MCF 10A (cell line): ENCODE measurements at regions not wholly inside any gene's neighbourhood (a gene's known extent, or its start where the extent isn't known, plus 50 kb on each side); places are given as distances from the start of the nearest gene placed in this dataset.

Source experiments
- BruUV-seq: library from RNA; stranded (reverse); fragments of 400-500 nt; replicated peaks from 2 replicates; lab custom pipeline; 2021; lab: Mats Ljungman, UMichigan
- CTCF ChIA-PET: fragments of 300-600 bp; sonication (Branson Sonifier 250); formaldehyde crosslinking; extraction: SDS; loops from one replicate; lab custom pipeline; 2021; ENCODE audit warnings: antibody characterized with exemption, inconsistent platforms; lab: Yijun Ruan, JAX
- POLR2A ChIA-PET: fragments of 300-600, 350-650 bp; sonication (Branson Sonifier 250); formaldehyde crosslinking; extraction: SDS; loops from one replicate; lab custom pipeline; 2020; ENCODE audit warnings: antibody characterized with exemption, inconsistent platforms; lab: Yijun Ruan, JAX
- DNase-seq: peaks from one replicate; pipeline ENCODE4 v3.0.0-alpha.2; 2018; ENCODE audit not compliant: unreplicated experiment
- H3K27ac Mint-ChIP-seq: one replicate; pipeline ENCODE4 v1.8.0; 2022; ENCODE audit warnings: mild to moderate bottlenecking, low read depth, mixed read lengths; ENCODE audit not compliant: unreplicated experiment
- H3K27me3 Mint-ChIP-seq: one replicate; pipeline ENCODE4 v1.8.0; 2022; ENCODE audit warnings: mixed read lengths; ENCODE audit not compliant: insufficient read depth, unreplicated experiment
- H3K36me3 Mint-ChIP-seq: one replicate; pipeline ENCODE4 v1.8.0; 2022; ENCODE audit warnings: mild to moderate bottlenecking, moderate library complexity, mixed read lengths; ENCODE audit not compliant: insufficient read depth, unreplicated experiment
- H3K4me1 Mint-ChIP-seq: one replicate; pipeline ENCODE4 v1.8.0; 2022; ENCODE audit warnings: mixed read lengths; ENCODE audit not compliant: insufficient read depth, unreplicated experiment
- H3K4me3 Mint-ChIP-seq: one replicate; pipeline ENCODE4 v1.8.0; 2022; ENCODE audit warnings: mild to moderate bottlenecking, moderate library complexity, mixed read lengths; ENCODE audit not compliant: unreplicated experiment
- H3K9me3 Mint-ChIP-seq: one replicate; pipeline ENCODE4 v1.8.0; 2022; ENCODE audit warnings: mixed read lengths; ENCODE audit not compliant: unreplicated experiment
- CTCF ChIP-seq: fragments of 200-600 bp; IDR thresholded peaks from one replicate; pipeline ENCODE4 v1.8.0; 2022; ENCODE audit warnings: antibody characterized with exemption, mild to moderate bottlenecking; ENCODE audit not compliant: unreplicated experiment
- intact Hi-C: fragments of 100-400 bp; cut with micrococcal nuclease; formaldehyde crosslinking; loops from 2 replicates; pipeline ENCODE4 v1.14.1; 2022

- no TSS peak for BruUV-seq
- intact Hi-C loops: no loop called here
- CTCF ChIA-PET: interaction anchor here (1.0 to 29.6 kb wide), 11 partner anchors 11 to 443 kb away, joined by 3 to 696 read pairs (median 3); partner anchors contain the start of gene FOXD2
- POLR2A ChIA-PET: interaction anchor here (1.2 to 1.8 kb wide), 2 partner anchors 269 to 273 kb away, joined by 3 to 7 read pairs; no protein-coding TSS in a partner anchor
- Mint-ChIP-seq H3K4me1 (no peaks in the 10 kb centered on the region), H3K4me3 (no peak overlapping the region), H3K9me3 (no peaks in the 10 kb centered on the region), H3K27me3 (peaks cover 22% of the 10 kb centered on the region), H3K36me3 (no peaks in the 10 kb centered on the region), H3K27ac (no peak overlapping the region)
- no peak for TF ChIP-seq CTCF
- no peak for DNase-seq
Measured at GRCh38 chr1:47705517-47706130, 267.8 kb downstream of the FOXD2 start.

GRCh38 chr1:47707503-47707902 lies 269.7 kb downstream of the FOXD2 start:
- ChIA-PET CTCF (interaction anchor here (0.6 to 29.6 kb wide), 10 partner anchors 9 to 528 kb away, joined by 3 to 696 read pairs (median 6); partner anchors contain the start of gene FOXD2), POLR2A (no interaction called here)
- Mint-ChIP-seq H3K4me1 (no peaks in the 10 kb centered on the region), H3K4me3 (no peak overlapping the region), H3K27ac (no peak overlapping the region), H3K9me3 (no peaks in the 10 kb centered on the region), H3K27me3 (peaks cover 34% of the 10 kb centered on the region), H3K36me3 (no peaks in the 10 kb centered on the region)
- DNase-seq: no peak
- no peak for TF ChIP-seq CTCF
- no TSS peak for BruUV-seq
- intact Hi-C loops: no loop called here

- BruUV-seq: no TSS peak
- no peak for DNase-seq
- Mint-ChIP-seq H3K4me3 (no peak overlapping the region), H3K27ac (no peak overlapping the region), H3K4me1 (no peaks in the 10 kb centered on the region), H3K36me3 (no peaks in the 10 kb centered on the region), H3K27me3 (peaks cover 40% of the 10 kb centered on the region), H3K9me3 (no peaks in the 10 kb centered on the region)
- POLR2A ChIA-PET: no interaction called here
- TF ChIP-seq CTCF: no peak
- CTCF ChIA-PET: interaction anchor here (0.8 to 29.6 kb wide), 8 partner anchors 18 to 320 kb away, joined by 3 to 696 read pairs (median 8); partner anchors contain the start of gene FOXD2
- intact Hi-C loops: no loop called here
Measured at GRCh38 chr1:47708019-47708535, 270.2 kb downstream of the FOXD2 start.

GRCh38 chr1:47708658-47709018 lies 270.8 kb downstream of the FOXD2 start:
- ChIA-PET POLR2A (interaction anchor here (0.8 kb wide), 1 partner anchor 271 kb away, joined by 3 read pairs; the partner anchor contains the start of gene FOXD2), CTCF (interaction anchor here (0.6 to 29.6 kb wide), 10 partner anchors 10 to 320 kb away, joined by 3 to 696 read pairs (median 6); partner anchors contain the start of gene FOXD2)
- intact Hi-C loops: no loop called here
- H3K4me1 Mint-ChIP-seq: no peaks in the 10 kb centered on the region
- no peak for DNase-seq
- no peaks in the 10 kb centered on the region for H3K36me3 Mint-ChIP-seq
- no peak overlapping the region for H3K4me3 Mint-ChIP-seq
- H3K27me3 Mint-ChIP-seq: peaks cover 46% of the 10 kb centered on the region
- H3K27ac Mint-ChIP-seq: no peak overlapping the region
- no peaks in the 10 kb centered on the region for H3K9me3 Mint-ChIP-seq
- no TSS peak for BruUV-seq
- TF ChIP-seq CTCF: no peak
